Astrocyte of the cerebellum (primary cell): ENCODE measurements at regions not wholly inside any gene's neighbourhood (a gene's known extent, or its start where the extent isn't known, plus 50 kb on each side); places are given as distances from the start of the nearest gene placed in this dataset.

Source experiments
- DNase-seq: peaks from one replicate; pipeline ENCODE4 v3.0.0-alpha.2; 2011; ENCODE audit warnings: low read depth
- H3K4me3 ChIP-seq: 2 replicates; pipeline ENCODE4 v1.5.1; 2011; ENCODE audit warnings: mild to moderate bottlenecking, low read depth, low read length, moderate library complexity
- in situ Hi-C: cut with HindIII; loops from 2 replicates; pipeline ENCODE4 v1.10.0; 2017; ENCODE audit warnings: low sequenced_read_pairs
- TF ChIP-seq, protein P1 (sequence below): IDR thresholded peaks from 2 replicates; pipeline ENCODE4 v1.5.1; 2012; ENCODE audit warnings: low read length, low read depth, moderate library complexity, mild to moderate bottlenecking; ENCODE audit errors: missing control alignments

DNA sequence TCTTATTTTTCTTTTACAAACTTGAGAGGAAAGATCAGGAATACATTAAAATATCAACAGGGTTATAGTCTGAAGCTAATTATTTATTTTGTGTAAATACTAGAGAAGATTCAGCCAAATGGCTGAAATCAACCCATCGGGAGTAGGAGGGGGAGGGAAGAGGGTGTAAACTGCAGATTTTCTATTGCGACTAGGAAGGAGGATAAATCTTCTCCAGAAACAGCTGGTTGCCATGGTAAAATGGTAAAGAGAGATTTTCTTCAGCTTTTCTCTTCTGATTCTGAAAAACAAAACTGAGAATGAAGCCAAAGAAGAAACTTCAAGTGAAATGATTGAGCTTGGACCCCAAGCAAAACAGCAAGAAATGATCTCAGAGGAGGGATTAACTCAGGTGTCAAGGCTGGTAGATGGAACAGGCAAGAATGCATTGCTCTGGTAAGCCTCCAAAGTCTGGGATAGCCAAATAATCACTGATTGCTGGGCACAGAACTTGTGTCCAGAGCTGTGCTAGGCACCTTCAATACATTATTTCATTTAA, 193.5 kb upstream of the SPTLC3 start:
- no peak for DNase-seq
- H3K4me3 ChIP-seq = no peak overlapping the region
- in situ Hi-C loops = no loop called here
- TF ChIP-seq, protein P1, sequence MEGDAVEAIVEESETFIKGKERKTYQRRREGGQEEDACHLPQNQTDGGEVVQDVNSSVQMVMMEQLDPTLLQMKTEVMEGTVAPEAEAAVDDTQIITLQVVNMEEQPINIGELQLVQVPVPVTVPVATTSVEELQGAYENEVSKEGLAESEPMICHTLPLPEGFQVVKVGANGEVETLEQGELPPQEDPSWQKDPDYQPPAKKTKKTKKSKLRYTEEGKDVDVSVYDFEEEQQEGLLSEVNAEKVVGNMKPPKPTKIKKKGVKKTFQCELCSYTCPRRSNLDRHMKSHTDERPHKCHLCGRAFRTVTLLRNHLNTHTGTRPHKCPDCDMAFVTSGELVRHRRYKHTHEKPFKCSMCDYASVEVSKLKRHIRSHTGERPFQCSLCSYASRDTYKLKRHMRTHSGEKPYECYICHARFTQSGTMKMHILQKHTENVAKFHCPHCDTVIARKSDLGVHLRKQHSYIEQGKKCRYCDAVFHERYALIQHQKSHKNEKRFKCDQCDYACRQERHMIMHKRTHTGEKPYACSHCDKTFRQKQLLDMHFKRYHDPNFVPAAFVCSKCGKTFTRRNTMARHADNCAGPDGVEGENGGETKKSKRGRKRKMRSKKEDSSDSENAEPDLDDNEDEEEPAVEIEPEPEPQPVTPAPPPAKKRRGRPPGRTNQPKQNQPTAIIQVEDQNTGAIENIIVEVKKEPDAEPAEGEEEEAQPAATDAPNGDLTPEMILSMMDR = no peak

DNA sequence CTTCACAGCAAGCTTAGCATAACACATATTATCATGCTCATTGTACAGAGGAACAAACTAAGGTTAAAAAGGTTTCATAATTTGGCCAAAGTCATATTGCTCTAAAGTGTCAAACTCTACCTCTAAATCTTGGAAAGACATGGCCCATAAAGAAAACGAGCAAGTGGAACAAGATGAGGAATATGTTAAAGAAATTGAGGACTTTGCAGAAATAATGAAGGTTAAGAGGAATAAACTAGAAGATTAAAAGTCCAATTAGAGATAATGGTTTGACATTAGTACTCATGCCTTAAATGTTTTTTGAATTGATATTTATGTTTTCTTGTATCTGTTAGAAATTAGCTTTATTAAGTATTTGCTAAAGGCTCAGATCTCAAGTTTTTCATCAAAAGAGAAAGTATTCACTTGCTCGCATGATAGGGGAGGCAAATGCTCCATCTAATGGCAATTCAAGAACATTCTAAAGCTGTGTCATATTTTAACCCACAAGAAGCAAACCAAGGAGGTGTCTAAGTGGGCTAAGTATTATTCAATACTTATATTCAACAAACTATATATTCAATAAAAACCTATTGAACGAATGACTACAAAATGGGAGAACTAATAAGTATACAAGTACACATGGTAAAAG, 192.9 kb upstream of the SPTLC3 start:
- TF ChIP-seq, protein P1 = no peak
- in situ Hi-C loops = no loop called here
- no peak for DNase-seq
- H3K4me3 ChIP-seq = no peak overlapping the region

DNA sequence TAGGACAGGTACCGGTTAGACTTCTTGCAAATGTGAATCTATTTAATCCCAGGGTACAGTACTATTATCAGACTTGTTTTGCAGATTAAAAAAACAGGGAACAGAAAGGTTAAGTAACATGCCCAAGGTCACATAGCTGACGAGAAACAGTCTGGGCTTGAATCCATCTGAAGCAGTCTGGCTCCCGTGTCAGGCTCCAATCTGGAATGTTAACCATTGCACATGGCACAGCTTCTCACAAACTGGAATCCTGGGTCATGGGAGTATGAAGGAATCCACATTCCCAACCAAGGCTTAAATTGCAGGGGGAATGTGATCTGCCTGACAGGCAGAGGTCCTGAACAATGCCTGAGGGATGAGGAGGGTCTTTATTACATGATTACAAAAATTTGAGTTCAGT, 187.5 kb upstream of the SPTLC3 start:
- H3K4me3 ChIP-seq = no peak overlapping the region
- TF ChIP-seq, protein P1 = no peak
- in situ Hi-C loops = no loop called here
- DNase-seq = no peak

DNA sequence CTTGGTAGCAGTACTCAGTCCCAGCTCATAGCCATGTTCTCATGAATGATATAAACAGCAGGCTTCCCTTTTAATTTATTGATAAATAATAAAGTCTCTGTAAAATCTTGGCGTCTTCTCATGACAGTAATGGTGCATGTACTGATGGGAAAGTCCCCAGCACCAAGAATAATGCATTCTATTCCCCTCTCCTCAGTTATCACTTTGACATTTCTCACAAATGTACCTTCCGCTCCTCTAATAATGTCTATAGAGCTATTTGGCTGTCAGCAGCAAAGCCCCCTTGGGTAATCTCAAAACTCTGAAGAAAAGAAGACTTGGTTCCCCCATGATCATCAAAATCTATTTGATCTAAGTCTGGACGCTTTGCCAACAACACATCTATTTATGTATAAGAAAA, 185.0 kb upstream of the SPTLC3 start:
- in situ Hi-C loops = no loop called here
- TF ChIP-seq, protein P1 = no peak
- DNase-seq = no peak
- H3K4me3 ChIP-seq = no peak overlapping the region

DNA sequence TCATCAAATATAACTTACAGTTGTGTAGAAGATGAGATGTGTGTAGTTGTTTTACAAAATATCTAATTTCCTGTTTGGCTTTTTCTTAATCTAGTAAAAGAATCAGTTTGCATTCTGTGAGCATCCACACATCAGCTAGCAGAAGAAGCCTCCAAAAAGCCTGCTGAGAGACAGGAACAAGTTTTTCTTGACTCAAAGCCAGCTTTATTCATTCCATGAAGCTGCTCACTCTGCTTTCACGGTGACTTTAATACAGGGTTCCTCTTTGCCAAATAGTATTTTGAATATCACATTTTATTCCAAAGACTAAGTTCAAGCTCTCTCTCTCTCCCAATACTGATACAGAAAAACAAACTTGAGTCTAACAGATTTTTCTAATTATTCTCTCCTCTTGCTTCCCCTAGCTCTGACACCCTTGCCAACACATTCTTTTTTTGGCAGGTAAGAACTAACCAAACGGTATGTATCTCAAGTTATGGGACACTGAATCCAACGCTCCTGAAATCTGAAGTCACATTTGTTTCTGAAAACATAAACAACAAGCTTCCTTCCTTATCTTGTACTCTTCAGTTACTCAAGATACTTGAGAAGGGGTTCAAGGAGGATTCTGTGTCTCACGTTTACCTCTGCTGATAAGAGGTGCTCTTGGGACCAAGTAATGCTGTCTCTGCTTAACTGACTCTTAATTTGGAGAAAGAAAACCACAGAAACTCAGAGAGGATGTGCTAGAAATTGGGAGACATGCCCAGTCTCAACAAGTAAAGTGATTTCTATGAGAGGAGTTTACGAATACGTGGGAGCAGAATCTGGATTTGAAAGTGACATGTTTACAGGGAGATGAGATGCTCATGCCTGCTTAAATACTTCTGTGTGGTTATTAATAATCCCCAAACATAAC, 184.2 kb upstream of the SPTLC3 start:
- in situ Hi-C loops = no loop called here
- DNase-seq = no peak
- no peak overlapping the region for H3K4me3 ChIP-seq
- TF ChIP-seq, protein P1 = no peak

DNA sequence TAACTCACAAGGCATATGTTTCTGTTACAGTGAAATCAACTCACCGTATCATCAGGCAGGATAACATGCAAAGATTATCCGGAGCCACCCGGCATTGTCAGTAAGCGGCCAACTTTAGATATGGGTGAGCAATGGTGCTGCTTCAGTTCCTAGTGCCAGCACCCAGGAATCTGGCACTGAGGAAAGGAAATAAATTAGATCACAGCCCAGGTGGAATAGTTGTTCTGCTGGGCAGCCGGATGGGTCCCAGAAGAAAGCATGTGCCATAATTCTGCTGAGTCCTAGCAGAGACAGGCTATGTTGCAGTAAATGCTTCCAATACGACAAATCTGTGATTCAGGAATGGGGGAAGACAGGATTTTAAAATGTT, 183.6 kb upstream of the SPTLC3 start:
- DNase-seq = no peak
- H3K4me3 ChIP-seq = no peak overlapping the region
- TF ChIP-seq, protein P1 = no peak
- in situ Hi-C loops = no loop called here
